Spleen (tissue), 11 donors: ENCODE measurements at regions not wholly inside any gene's neighbourhood (a gene's known extent, or its start where the extent isn't known, plus 50 kb on each side); places are given as distances from the start of the nearest gene placed in this dataset.

Experiments
- DNase-seq: peaks from one replicate; pipeline ENCODE4 v3.0.0-alpha.2; 2020
- H3K27ac ChIP-seq, 8 donors: fragments of 200-600 bp; sonication (generic) in 7 of 8; 1 replicate in 4 of 8; 2 replicates in 4 of 8; pipeline versions ENCODE4 v1.5.0 to v1.8.0; 2016 to 2021; ENCODE audit warnings: inconsistent platforms in 4 of 8, mild to moderate bottlenecking in 4 of 8, moderate library complexity in 1 of 8
- H3K27me3 ChIP-seq, 7 donors: fragments of 200-600 bp; sonication (generic) in 6 of 7; replicated peaks in 1 of 7; 1 replicate in 4 of 7; 2 replicates in 3 of 7; pipeline versions ENCODE4 v1.5.0 to v1.8.0; 2016 to 2021; ENCODE audit warnings: inconsistent platforms in 3 of 7, mild to moderate bottlenecking in 1 of 7
- H3K36me3 ChIP-seq, 6 donors: fragments of 200-600 bp; sonication (generic) in 5 of 6; 1 replicate in 4 of 6; 2 replicates in 2 of 6; pipeline versions ENCODE4 v1.5.0 to v1.8.0; 2016 to 2021; ENCODE audit warnings: inconsistent platforms in 2 of 6
- H3K4me1 ChIP-seq, 6 donors: fragments of 200-600 bp; sonication (generic) in 5 of 6; 1 replicate in 3 of 6; 2 replicates in 3 of 6; pipeline versions ENCODE4 v1.5.0 to v1.8.0; 2016 to 2021; ENCODE audit warnings: inconsistent platforms in 3 of 6
- H3K4me3 ChIP-seq, 8 donors: fragments of 200-600 bp; sonication (generic) in 7 of 8; 1 replicate in 4 of 8; 2 replicates in 4 of 8; pipeline versions ENCODE4 v1.5.0 to v1.8.0; 2016 to 2021; ENCODE audit warnings: inconsistent platforms in 4 of 8, mild to moderate bottlenecking in 4 of 8, moderate library complexity in 2 of 8
- H3K9me3 ChIP-seq, 8 donors: fragments of 200-600 bp; sonication (generic) in 7 of 8; 1 replicate in 4 of 8; 2 replicates in 4 of 8; pipeline versions ENCODE4 v1.5.0 to v1.8.0; 2016 to 2021; ENCODE audit warnings: inconsistent platforms in 4 of 8
- POLR2A ChIP-seq, 3 donors: fragments of 450-650 bp; IDR thresholded peaks; one replicate each; pipeline ENCODE4 v1.5.1; 2017; ENCODE audit warnings: antibody characterized with exemption in 3 of 3, mild to moderate bottlenecking in 1 of 3
- POLR2AphosphoS5 ChIP-seq, 3 donors: sonication (generic); formaldehyde crosslinking; IDR thresholded peaks; one replicate each; pipeline ENCODE4 v1.5.1; 2017; ENCODE audit warnings: antibody characterized with exemption in 3 of 3
- WGBS, 5 donors: extraction: QIAGEN DNeasy Blood & Tissue Kit in 3 of 5; methylation state at CpG; one replicate each; pipeline versions ENCODE4 v1.1.5 to v1.1.7; 2013 to 2018; 5-methylcytosine and 5-hydroxymethylcytosine counted together
- intact Hi-C: fragments of 100-400 bp; cut with DNase I; formaldehyde crosslinking; loops from one replicate; pipeline ENCODE4 v1.15.0; 2023; ENCODE audit warnings: low total_unique reads
- TF ChIP-seq, protein P1 (sequence below), 11 experiments: fragments of 200-600 bp in 7 of 11; fragments of 450-650 bp in 4 of 11; sonication (generic) in 4 of 11; IDR thresholded peaks in 8 of 11; conservative IDR thresholded peaks in 3 of 11; 1 replicate in 7 of 11; 2 replicates in 4 of 11; pipeline versions ENCODE4 v1.4.0 to v1.8.0; 2016 to 2021; ENCODE audit warnings: antibody characterized with exemption in 11 of 11, inconsistent platforms in 4 of 11, mild to moderate bottlenecking in 1 of 11
- donor health status: healthy with polysubstance abuse.
- donor health status: DM: no; HTN: no; CAD: no; lungs with moderate emphysema.
- donor health status: DM: no; HTN: no; CAD: no.
- donor health status: Bipolar disorder and iron deficiency.
- donor health status: healthy.
- donor health status: DM: no; HTN: no; CAD: no.
- donor health status: DM: yes; HTN: yes; CAD: no.

DNA sequence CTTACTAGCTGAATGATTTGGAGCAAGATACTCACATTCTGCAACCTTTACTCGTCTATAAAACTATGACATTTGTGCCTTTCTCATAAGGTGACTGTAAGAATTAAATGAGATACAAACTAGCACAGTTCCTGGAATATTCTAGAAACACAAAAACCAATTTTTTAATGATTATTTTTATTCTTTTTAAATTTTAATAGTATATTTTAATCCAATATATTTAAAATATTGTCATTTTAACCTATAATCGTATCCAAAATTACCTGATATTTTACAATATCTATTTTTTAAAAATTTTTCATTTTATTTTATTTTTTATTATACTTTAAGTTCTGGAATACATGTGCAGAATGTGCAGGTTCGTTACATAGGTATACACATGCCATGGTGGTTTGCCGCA, 238.1 kb downstream of the OLFM4 start:
- Histone ChIP-seq H3K27ac (no peak overlapping the region), H3K4me1 (no peaks in the 10 kb centered on the region), H3K36me3 (no peaks in the 10 kb centered on the region), H3K4me3 (no peak overlapping the region), H3K27me3 (no peaks in the 10 kb centered on the region), H3K9me3 (peaks cover 0 to 8% (median 3%) of the 10 kb centered on the region in 8 donors)
- no peak for TF ChIP-seq POLR2AphosphoS5 (IDR thresholded peaks at IDR 0.05)
- TF ChIP-seq, protein P1, sequence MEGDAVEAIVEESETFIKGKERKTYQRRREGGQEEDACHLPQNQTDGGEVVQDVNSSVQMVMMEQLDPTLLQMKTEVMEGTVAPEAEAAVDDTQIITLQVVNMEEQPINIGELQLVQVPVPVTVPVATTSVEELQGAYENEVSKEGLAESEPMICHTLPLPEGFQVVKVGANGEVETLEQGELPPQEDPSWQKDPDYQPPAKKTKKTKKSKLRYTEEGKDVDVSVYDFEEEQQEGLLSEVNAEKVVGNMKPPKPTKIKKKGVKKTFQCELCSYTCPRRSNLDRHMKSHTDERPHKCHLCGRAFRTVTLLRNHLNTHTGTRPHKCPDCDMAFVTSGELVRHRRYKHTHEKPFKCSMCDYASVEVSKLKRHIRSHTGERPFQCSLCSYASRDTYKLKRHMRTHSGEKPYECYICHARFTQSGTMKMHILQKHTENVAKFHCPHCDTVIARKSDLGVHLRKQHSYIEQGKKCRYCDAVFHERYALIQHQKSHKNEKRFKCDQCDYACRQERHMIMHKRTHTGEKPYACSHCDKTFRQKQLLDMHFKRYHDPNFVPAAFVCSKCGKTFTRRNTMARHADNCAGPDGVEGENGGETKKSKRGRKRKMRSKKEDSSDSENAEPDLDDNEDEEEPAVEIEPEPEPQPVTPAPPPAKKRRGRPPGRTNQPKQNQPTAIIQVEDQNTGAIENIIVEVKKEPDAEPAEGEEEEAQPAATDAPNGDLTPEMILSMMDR (IDR thresholded peaks at IDR 0.05 in 8 of 11, conservative IDR thresholded peaks at IDR 0.05 in 3 of 11), result no peak
- 72 to 82% (median 75%) methylated on average over 4 of the region's 4 CpGs for WGBS, 5 donors
- DNase-seq, result no peak
- intact Hi-C loops, result no loop called here

DNA sequence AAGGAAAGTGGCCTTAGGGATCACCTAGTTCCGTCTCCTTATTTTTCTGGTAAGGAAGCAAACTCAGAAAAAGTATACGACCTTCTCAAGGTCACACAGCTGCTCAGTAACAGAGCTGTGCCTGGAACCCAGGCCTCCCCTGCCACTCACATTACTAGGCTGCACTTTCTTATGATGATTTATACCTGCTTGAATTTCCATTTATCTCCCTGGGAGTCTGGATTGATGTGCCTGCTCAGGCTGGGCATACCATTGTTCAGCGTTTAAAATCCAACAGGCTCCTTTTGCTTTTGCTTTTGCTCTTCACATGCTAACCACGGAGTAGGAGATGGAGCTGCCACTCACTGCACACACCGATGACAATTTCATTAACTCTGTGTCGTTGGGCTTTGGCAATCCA, 241.0 kb downstream of the OLFM4 start:
- Histone ChIP-seq H3K4me3 (no peak overlapping the region), H3K27me3 (no peaks in the 10 kb centered on the region), H3K9me3 (peaks cover 0 to 8% (median 3%) of the 10 kb centered on the region in 8 donors), H3K36me3 (no peaks in the 10 kb centered on the region), H3K4me1 (no peaks in the 10 kb centered on the region), H3K27ac (no peak overlapping the region)
- 69 to 81% (median 78%) methylated on average over 6 of the region's 6 CpGs for WGBS, 5 donors
- TF ChIP-seq, protein P1 (IDR thresholded peaks at IDR 0.05 in 8 of 11, conservative IDR thresholded peaks at IDR 0.05 in 3 of 11), result no peak
- DNase-seq, result no peak
- intact Hi-C loops, result no loop called here

DNA sequence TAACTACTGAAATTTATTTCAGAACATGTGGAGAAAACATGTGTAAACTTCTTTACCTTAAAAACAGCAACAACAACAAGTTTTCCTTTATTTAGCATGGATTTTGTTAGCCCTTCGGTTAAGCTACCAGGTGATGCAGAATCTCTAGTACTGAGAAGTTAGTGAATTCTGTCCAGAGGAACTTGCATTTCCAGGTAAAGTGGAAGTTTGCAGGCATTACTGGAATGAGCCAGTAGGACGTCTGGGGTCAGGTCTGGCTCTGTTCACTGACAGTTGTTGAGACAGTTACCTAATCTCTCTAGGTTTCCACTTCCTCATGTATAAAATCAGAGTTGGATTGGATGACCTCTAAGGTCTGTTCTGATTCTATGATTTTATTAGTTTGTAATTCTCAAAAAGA, 244.3 kb downstream of the OLFM4 start:
- Histone ChIP-seq H3K27ac (no peak overlapping the region), H3K27me3 (no peaks in the 10 kb centered on the region), H3K4me3 (no peak overlapping the region), H3K36me3 (no peaks in the 10 kb centered on the region), H3K4me1 (no peaks in the 10 kb centered on the region), H3K9me3 (no peaks in the 10 kb centered on the region)
- 65 to 71% (median 66%) methylated on average over 2 of the region's 2 CpGs for WGBS, 5 donors
- TF ChIP-seq POLR2A (IDR thresholded peaks at IDR 0.05), result no peak
- TF ChIP-seq, protein P1 (IDR thresholded peaks at IDR 0.05 in 8 of 11, conservative IDR thresholded peaks at IDR 0.05 in 3 of 11), result no peak
- no peak for TF ChIP-seq POLR2AphosphoS5 (IDR thresholded peaks at IDR 0.05)
- DNase-seq, result no peak
- intact Hi-C loops, result no loop called here

DNA sequence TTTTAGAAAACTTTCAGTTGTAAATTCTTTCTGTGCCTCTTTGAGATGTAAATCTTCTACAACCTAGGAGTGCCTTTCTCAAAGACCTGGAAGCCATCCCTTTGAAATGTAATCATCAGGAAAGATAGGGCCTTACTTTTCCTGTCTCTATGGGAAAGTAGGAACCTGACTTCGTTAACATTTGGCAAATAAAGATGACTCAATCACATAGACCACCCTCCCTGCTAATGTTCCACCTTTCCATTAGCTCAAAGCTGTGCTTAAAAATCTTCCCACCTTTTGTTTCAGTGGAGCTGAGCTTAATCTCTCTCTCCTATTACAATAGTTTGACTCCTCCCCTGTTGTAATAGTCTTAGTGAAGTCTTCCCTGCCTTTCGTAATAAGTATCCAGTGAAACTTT, 247.7 kb downstream of the OLFM4 start:
- intact Hi-C loops, result no loop called here
- no peaks in the 10 kb centered on the region for H3K27me3 ChIP-seq
- TF ChIP-seq POLR2A (IDR thresholded peaks at IDR 0.05) (no peak), POLR2AphosphoS5 (IDR thresholded peaks at IDR 0.05) (no peak)
- TF ChIP-seq, protein P1 (IDR thresholded peaks at IDR 0.05 in 8 of 11, conservative IDR thresholded peaks at IDR 0.05 in 3 of 11), result no peak
- no peaks in the 10 kb centered on the region for H3K9me3 ChIP-seq
- no peak for DNase-seq
- no peaks in the 10 kb centered on the region for H3K4me1 ChIP-seq
- H3K27ac ChIP-seq, result no peak overlapping the region
- H3K36me3 ChIP-seq, result no peaks in the 10 kb centered on the region
- 26 to 29% (median 27%) methylated on average over 2 of the region's 2 CpGs for WGBS, 5 donors
- H3K4me3 ChIP-seq, result no peak overlapping the region
